Hematopoietic multipotent progenitor cell (in vitro differentiated cells): ENCODE measurements at regions not wholly inside any gene's neighbourhood (a gene's known extent, or its start where the extent isn't known, plus 50 kb on each side); places are given as distances from the start of the nearest gene placed in this dataset.
"Not testable (repeated sequence)": the region's sequence is repeated elsewhere in the genome, so short reads cannot be mapped to it uniquely, and the experiment has no call there.

Source experiments
- DNase-seq, 3 donors: peaks; one replicate each; pipeline ENCODE4 v3.0.0-alpha.2; 2011 to 2015; ENCODE audit warnings: low read depth in 2 of 3, low spot score in 2 of 3

GRCh38 chr18:5830902-5831301, 64.4 kb downstream of the TMEM200C start:
- not testable (repeated sequence) for DNase-seq

GRCh38 chr18:5828913-5829312, 66.4 kb downstream of the TMEM200C start:
- DNase-seq: no peak

GRCh38 chr18:5825663-5826062, 69.7 kb downstream of the TMEM200C start:
- no peak for DNase-seq

- no peak for DNase-seq
Measured at GRCh38 chr18:5824370-5824984, 70.8 kb downstream of the TMEM200C start.

- no peak for DNase-seq
Measured at GRCh38 chr18:5817816-5818215, 77.5 kb downstream of the TMEM200C start.

GRCh38 chr18:5806860-5807259, 88.5 kb downstream of the TMEM200C start:
- DNase-seq: no peak

GRCh38 chr18:5787936-5788335, 107.4 kb downstream of the TMEM200C start:
- no peak for DNase-seq

- DNase-seq: no peak
Measured at GRCh38 chr18:5779922-5780321, 115.4 kb downstream of the TMEM200C start.

- DNase-seq: no peak
Measured at GRCh38 chr18:5772306-5773105, 122.8 kb downstream of the TMEM200C start.

GRCh38 chr18:5771343-5771742, 124.0 kb downstream of the TMEM200C start:
- DNase-seq: no peak

- DNase-seq: no peak
Measured at GRCh38 chr18:5770176-5770575, 125.1 kb downstream of the TMEM200C start.

- no peak for DNase-seq
Measured at GRCh38 chr18:5768454-5768853, 126.9 kb downstream of the TMEM200C start.

- DNase-seq: no peak
Measured at GRCh38 chr18:5759194-5759593, 136.1 kb downstream of the TMEM200C start.

- no peak for DNase-seq
Measured at GRCh38 chr18:5756823-5757222, 138.5 kb downstream of the TMEM200C start.

GRCh38 chr18:5747678-5748077, 147.6 kb downstream of the TMEM200C start:
- no peak for DNase-seq

GRCh38 chr18:5746844-5747243, 148.5 kb downstream of the TMEM200C start:
- DNase-seq: no peak

GRCh38 chr18:5744659-5745058, 150.7 kb downstream of the TMEM200C start:
- DNase-seq: no peak

- DNase-seq: no peak
Measured at GRCh38 chr18:5738526-5738925, 156.8 kb downstream of the TMEM200C start.

GRCh38 chr18:5732318-5732717, 163.0 kb downstream of the TMEM200C start:
- DNase-seq: no peak

- DNase-seq: no peak
Measured at GRCh38 chr18:5729983-5730699, 165.2 kb downstream of the TMEM200C start.

GRCh38 chr18:5728531-5728930, 166.8 kb downstream of the TMEM200C start:
- no peak for DNase-seq

- DNase-seq: no peak
Measured at GRCh38 chr18:5726011-5726410, 169.3 kb downstream of the TMEM200C start.
